ENCODE measurements at regions not wholly inside any gene's neighbourhood (a gene's known extent, or its start where the extent isn't known, plus 50 kb on each side); places are given as distances from the start of the nearest gene placed in this dataset.
"Not testable (repeated sequence)": the region's sequence is repeated elsewhere in the genome, so short reads cannot be mapped to it uniquely, and the experiment has no call there.

DNA sequence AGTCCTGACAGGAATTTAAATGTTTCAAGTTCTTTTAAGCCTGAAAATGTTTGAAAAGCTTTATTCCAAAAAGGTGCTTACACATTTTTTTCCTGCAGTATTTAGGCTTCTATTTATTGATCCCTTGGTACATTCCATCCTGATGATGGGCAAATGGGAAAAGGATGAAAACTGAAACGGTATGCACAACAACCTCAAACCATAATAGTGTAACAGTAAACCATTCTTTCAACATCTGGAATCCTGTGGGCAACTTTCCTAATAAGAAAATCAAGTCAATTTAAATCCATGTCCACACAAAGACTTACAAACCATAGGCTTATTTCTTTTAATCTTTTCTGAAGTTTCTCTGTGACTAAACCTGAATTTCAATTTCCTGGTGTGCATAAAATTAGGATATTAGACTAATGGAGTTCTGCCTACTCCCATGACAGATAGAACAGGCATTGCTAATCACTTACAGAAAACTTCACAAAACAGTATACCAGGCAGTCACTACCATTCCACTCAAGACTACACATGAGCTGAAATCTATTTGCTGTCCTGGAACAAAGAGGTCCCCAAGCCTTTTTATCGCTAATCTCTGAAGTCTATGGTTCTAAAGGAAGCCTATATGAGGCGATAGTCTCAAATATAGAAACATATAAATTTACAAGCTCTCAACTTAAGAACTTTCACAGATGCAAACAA lies 103.3 kb downstream of the DLEU7 start:
- no peak overlapping the region for H3K4me3 ChIP-seq (ENCODE audit: low read depth, low read length)
- no peaks in the 10 kb centered on the region for H3K27me3 ChIP-seq
- H3K36me3 ChIP-seq, result no peaks in the 10 kb centered on the region
- DNase-seq, result no peak
- H3K4me1 ChIP-seq, result no peaks in the 10 kb centered on the region
- H3K9me3 ChIP-seq, result no peaks in the 10 kb centered on the region
- TF ChIP-seq, protein P1, sequence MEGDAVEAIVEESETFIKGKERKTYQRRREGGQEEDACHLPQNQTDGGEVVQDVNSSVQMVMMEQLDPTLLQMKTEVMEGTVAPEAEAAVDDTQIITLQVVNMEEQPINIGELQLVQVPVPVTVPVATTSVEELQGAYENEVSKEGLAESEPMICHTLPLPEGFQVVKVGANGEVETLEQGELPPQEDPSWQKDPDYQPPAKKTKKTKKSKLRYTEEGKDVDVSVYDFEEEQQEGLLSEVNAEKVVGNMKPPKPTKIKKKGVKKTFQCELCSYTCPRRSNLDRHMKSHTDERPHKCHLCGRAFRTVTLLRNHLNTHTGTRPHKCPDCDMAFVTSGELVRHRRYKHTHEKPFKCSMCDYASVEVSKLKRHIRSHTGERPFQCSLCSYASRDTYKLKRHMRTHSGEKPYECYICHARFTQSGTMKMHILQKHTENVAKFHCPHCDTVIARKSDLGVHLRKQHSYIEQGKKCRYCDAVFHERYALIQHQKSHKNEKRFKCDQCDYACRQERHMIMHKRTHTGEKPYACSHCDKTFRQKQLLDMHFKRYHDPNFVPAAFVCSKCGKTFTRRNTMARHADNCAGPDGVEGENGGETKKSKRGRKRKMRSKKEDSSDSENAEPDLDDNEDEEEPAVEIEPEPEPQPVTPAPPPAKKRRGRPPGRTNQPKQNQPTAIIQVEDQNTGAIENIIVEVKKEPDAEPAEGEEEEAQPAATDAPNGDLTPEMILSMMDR (IDR thresholded peaks at IDR 0.05; ENCODE audit: low read depth, low read length), result no peak

DNA sequence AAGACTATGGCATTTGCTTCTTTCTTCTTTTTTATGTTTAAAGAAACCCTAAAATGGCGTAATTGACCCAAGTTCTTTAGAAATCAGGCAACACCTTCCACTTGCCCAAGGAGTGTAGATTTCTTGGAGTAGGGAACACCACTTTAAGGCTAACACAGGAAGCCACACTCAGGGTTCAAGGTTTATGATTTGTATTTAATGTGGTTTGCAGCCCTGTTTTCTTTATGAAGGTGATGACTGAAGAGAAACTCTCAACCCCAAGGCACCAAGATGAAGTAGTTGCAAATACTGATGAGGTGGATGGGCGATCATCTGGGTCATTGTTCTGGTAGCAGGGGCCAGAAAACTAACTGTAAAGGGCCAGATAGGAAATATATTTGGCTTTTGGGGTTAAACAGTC lies 101.1 kb downstream of the DLEU7 start:
- TF ChIP-seq, protein P1 (IDR thresholded peaks at IDR 0.05; ENCODE audit: low read depth, low read length), result no peak
- H3K4me1 ChIP-seq, result no peaks in the 10 kb centered on the region
- H3K4me3 ChIP-seq (ENCODE audit: low read depth, low read length), result no peak overlapping the region
- no peak for DNase-seq
- H3K27me3 ChIP-seq, result no peaks in the 10 kb centered on the region
- no peaks in the 10 kb centered on the region for H3K36me3 ChIP-seq
- no peaks in the 10 kb centered on the region for H3K9me3 ChIP-seq

DNA sequence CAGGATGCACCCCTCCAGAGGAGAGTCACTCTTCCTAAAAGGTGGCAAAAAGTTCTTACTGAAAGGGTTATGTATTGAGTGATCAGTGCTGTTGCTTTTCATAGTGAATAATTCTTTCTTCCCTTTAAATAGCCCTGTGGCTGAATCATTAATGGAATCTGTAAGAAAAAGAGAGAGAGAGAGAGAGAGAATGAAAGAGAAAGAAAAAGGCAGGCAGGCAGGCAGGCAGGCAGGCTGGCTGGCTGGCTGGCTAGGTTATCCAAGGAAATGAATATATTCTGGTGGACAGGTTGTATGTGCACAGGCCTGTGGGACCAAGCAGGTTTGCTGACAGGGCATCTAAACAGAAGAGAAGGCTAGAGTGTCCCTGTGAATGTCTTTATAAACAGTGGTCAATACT lies 100.5 kb downstream of the DLEU7 start:
- TF ChIP-seq, protein P1 (IDR thresholded peaks at IDR 0.05; ENCODE audit: low read depth, low read length), result no peak
- no peaks in the 10 kb centered on the region for H3K9me3 ChIP-seq
- no peaks in the 10 kb centered on the region for H3K27me3 ChIP-seq
- H3K4me1 ChIP-seq, result no peaks in the 10 kb centered on the region
- no peaks in the 10 kb centered on the region for H3K36me3 ChIP-seq
- no peak for DNase-seq
- H3K4me3 ChIP-seq (ENCODE audit: low read depth, low read length), result no peak overlapping the region

DNA sequence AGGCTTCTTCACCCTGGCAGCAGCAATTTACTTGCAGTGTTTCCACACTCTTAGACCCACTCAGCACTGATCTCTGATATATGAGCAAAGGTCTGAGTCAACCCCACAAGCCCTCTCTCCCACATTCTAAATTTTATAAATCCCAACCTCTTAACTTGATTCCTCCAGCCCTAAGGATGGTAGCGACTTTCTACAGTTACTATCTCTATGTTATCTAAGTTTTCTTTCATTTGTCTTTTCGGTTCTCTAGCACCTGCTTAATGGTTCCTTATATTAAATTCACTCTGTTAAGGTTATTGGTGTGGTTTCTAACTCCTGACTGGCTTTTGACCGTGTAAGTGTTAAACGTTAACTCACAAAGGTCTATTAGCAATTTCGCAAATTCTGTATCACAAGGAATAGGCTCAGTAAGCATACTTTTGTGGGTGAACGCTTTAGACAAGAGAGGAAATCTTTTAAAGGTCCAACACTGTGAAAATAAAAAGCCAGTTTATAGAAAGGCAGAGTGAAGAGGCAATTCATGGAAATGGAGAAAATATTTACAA lies 99.3 kb downstream of the DLEU7 start:
- TF ChIP-seq, protein P1 (IDR thresholded peaks at IDR 0.05; ENCODE audit: low read depth, low read length), result no peak
- Histone ChIP-seq H3K9me3 (no peaks in the 10 kb centered on the region), H3K27me3 (no peaks in the 10 kb centered on the region), H3K4me1 (no peaks in the 10 kb centered on the region), H3K4me3 (ENCODE audit: low read depth, low read length) (no peak overlapping the region), H3K36me3 (no peaks in the 10 kb centered on the region)
- no peak for DNase-seq

DNA sequence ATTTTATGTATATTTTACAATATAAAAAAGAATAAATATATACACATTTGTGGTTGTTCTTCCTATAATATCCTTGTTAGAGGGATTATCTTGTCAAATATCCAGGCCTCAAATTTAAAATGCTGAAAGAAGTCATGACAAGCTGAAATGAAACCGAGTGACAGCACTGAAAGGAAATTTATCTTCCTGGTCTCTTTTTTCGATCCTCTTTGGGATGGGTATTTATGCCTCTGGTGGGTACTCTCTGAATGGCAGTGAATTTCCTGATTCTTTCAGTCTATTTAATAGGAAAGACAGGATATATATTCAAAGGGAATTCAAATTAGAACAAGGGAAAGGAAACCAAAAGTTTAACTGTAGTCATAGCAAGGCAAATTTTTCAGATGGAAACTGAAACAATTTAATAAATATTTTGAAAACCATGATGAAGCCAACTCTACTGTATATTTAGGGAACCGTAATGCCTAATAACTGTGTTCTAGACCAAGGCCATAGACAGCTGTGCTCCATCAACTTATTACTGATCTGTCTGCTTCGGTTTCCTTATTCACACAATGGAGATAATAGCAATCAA lies 97.9 kb downstream of the DLEU7 start:
- Histone ChIP-seq H3K36me3 (no peaks in the 10 kb centered on the region), H3K4me3 (ENCODE audit: low read depth, low read length) (no peak overlapping the region), H3K4me1 (no peaks in the 10 kb centered on the region), H3K27me3 (no peaks in the 10 kb centered on the region), H3K9me3 (no peaks in the 10 kb centered on the region)
- DNase-seq, result no peak
- TF ChIP-seq, protein P1 (IDR thresholded peaks at IDR 0.05; ENCODE audit: low read depth, low read length), result peak; percentile 18; the same call in 1 of the 2 replicates

DNA sequence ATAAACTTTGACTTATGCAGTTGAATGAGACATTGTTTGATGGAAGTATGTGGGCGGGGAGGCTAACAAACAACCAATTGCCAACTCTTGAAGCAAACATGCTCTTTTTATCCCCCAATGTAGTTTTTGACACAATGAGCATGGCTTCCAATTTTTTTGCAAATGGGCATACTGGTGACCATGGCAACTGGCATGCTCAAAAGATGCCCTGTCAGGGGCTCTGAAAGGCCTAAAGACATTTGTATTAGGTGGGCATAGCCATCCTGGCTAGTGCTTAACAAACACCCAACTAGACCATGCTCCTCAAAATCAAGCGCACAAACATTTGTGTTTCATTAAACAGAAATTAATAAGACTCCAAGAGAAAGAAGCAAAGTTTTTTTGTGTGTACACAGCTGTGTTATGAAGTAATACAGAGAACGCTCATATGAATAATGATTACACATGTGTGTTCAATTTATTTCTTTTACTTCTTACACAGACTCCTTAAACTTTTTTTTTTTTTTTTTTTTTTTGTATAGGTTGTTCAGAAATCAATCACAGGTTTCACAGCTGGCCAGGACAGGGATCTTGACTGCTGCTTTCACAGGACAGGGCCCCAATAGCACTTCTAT lies 95.6 kb downstream of the DLEU7 start:
- no peak overlapping the region for H3K4me3 ChIP-seq (ENCODE audit: low read depth, low read length)
- H3K36me3 ChIP-seq, result no peaks in the 10 kb centered on the region
- no peaks in the 10 kb centered on the region for H3K9me3 ChIP-seq
- no peaks in the 10 kb centered on the region for H3K27me3 ChIP-seq
- TF ChIP-seq, protein P1 (IDR thresholded peaks at IDR 0.05; ENCODE audit: low read depth, low read length), result no peak
- H3K4me1 ChIP-seq, result no peaks in the 10 kb centered on the region
- DNase-seq, result no peak

DNA sequence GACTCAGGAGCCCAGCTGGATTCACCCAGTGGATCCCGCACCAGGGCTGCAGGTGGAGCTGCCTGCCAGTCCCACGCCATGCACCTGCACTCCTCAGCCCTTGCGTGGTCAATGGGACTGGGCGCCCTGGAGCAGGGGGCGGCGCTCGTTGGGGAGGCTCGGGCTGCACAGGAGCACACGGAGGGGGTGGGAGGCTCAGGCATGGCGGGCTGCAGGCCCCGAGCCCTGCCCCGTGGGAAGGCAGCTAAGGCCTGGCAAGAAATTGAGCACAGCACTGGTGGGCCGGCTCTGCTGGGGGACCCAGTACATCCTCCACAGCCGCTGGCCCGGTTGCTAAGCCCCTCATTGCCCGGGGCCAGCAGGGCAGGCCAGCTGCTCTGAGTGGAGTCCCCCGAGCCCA lies 90.3 kb downstream of the DLEU7 start:
- H3K4me3 ChIP-seq (ENCODE audit: low read depth, low read length); H3K36me3 ChIP-seq; DNase-seq; H3K9me3 ChIP-seq; H3K4me1 ChIP-seq; H3K27me3 ChIP-seq: not testable (repeated sequence)

DNA sequence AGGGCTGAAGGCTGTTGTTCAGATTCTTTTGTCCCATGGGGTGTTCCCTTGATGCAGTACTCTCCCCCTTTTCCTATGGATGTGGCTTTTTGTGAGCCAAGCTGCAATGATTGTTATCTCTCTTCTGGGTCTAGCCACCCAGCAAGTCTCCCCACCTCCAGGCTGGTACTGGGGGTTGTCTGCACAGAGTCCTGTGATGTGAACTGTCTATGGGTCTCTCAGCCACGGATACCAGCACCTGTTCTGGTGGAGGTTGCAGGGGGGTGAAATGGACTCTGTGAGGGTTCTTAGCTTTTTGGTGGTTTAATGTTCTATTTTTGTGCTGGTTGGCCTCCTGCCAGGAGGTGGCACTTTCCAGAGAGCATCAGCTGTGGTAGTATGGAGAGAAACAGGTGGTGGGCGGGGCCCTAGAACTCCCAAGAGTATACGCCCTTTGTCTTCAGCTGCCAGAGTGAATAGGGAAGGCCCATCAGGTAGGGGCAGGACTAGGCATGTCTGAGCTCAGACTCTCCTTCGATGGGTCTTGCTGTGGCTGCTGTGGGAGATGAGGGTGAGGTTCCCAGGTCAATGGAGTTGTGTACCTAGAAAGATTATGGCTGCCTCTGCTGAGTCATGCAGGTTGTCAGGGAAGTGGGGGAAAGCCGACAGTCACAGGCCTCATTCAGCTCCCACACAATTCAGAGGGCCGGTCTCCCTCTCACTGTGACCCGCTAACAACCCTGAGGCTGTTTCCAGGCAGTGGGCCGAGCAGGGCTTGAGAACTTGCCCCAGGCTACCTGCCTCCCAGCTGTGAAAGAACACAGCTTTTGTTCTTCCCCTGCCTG lies 87.4 kb downstream of the DLEU7 start:
- H3K36me3 ChIP-seq; H3K4me3 ChIP-seq (ENCODE audit: low read depth, low read length); H3K27me3 ChIP-seq; DNase-seq; H3K4me1 ChIP-seq; H3K9me3 ChIP-seq: not testable (repeated sequence)
